ENCODE measurements at regions not wholly inside any gene's neighbourhood (a gene's known extent, or its start where the extent isn't known, plus 50 kb on each side); places are given as distances from the start of the nearest gene placed in this dataset.
A peak's percentile ranks its signal among the peaks of the same experiment; 100 is the strongest.
"Not testable (repeated sequence)": the region's sequence is repeated elsewhere in the genome, so short reads cannot be mapped to it uniquely, and the experiment has no call there.

GRCh38 chrX:53883196-53883595, 161.1 kb downstream of the PHF8 start:
- Histone ChIP-seq H3K27me3 (ENCODE audit: control insufficient read depth, insufficient read depth, low read length) (peaks cover 3% of the 10 kb centered on the region), H3K4me3 (ENCODE audit: low read length) (no peak overlapping the region), H3K4me1 (ENCODE audit: control insufficient read depth, insufficient read depth, low read length) (no peaks in the 10 kb centered on the region), H3K36me3 (ENCODE audit: control insufficient read depth, insufficient read depth, low read length) (no peaks in the 10 kb centered on the region), H3K27ac (ENCODE audit: low read length) (no peak overlapping the region), H3K9me3 (replicated peaks; ENCODE audit: control insufficient read depth, low read depth, low read length) (no peaks in the 10 kb centered on the region)
- DNase-seq: no peak
- whole genome bisulfite sequencing (ENCODE audit: insufficient coverage): no CpG with 5 or more reads among the region's 3 CpGs

GRCh38 chrX:53882331-53882730, 161.9 kb downstream of the PHF8 start:
- Histone ChIP-seq H3K9me3 (replicated peaks; ENCODE audit: control insufficient read depth, low read depth, low read length) (no peaks in the 10 kb centered on the region), H3K36me3 (ENCODE audit: control insufficient read depth, insufficient read depth, low read length) (no peaks in the 10 kb centered on the region), H3K4me3 (ENCODE audit: low read length) (no peak overlapping the region), H3K4me1 (ENCODE audit: control insufficient read depth, insufficient read depth, low read length) (no peaks in the 10 kb centered on the region), H3K27ac (ENCODE audit: low read length) (no peak overlapping the region), H3K27me3 (ENCODE audit: control insufficient read depth, insufficient read depth, low read length) (peaks cover 3% of the 10 kb centered on the region)
- WGBS (ENCODE audit: insufficient coverage): 59% methylated on average over 5 of the region's 6 CpGs
- no peak for DNase-seq

DNA sequence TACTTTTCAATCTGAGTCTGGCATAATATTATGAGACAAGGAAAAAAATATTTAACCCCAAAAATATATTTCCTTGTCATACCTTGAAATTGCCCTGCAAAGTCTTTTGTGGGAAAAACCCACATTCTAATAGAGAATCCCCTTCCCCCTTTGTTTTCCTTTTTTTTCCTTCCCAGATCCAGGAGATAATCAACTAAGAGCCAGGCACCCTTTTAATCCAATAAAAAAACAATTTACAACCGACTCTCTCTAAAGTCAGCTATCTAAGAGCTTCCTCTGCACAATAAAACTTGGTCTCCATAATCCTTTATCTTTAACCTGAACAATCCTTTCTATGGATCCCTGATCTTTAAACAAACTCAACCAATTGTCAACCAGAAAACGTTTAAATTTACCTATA, 163.5 kb downstream of the PHF8 start:
- not testable (repeated sequence) for H3K36me3 ChIP-seq (ENCODE audit: control insufficient read depth, insufficient read depth, low read length); H3K27me3 ChIP-seq (ENCODE audit: control insufficient read depth, insufficient read depth, low read length); H3K4me3 ChIP-seq (ENCODE audit: low read length); H3K4me1 ChIP-seq (ENCODE audit: control insufficient read depth, insufficient read depth, low read length); H3K27ac ChIP-seq (ENCODE audit: low read length); DNase-seq; H3K9me3 ChIP-seq (replicated peaks; ENCODE audit: control insufficient read depth, low read depth, low read length)
- WGBS (ENCODE audit: insufficient coverage): 40% methylated on average over 1 of the region's 2 CpGs

DNA sequence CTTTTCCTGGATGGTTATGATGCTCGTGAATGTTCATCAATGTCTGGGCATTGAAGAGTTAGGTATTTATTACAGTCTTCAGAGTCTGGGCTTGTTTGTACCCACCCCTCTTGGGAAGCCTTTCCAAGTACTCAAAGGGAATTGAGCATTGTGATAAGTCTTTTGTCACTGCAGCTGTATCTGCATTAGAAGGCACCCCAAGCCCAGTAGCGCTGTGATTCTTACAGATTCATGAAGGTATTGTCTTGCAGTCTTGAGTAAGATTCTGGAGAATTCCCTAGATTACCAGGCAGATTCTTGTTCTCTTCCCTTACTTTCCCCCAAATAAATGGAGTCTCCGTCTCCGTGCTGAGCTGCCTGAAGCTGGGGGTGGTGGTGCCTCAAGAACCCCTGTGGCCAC, 173.4 kb upstream of the HUWE1 start:
- Histone ChIP-seq H3K36me3 (ENCODE audit: control insufficient read depth, insufficient read depth, low read length) (no peaks in the 10 kb centered on the region), H3K4me3 (ENCODE audit: low read length) (no peak overlapping the region), H3K4me1 (ENCODE audit: control insufficient read depth, insufficient read depth, low read length) (no peaks in the 10 kb centered on the region), H3K9me3 (replicated peaks; ENCODE audit: control insufficient read depth, low read depth, low read length) (no peaks in the 10 kb centered on the region), H3K27me3 (ENCODE audit: control insufficient read depth, insufficient read depth, low read length) (peaks cover 4% of the 10 kb centered on the region), H3K27ac (ENCODE audit: low read length) (no peak overlapping the region)
- DNase-seq: no peak
- no CpG with 5 or more reads among the region's 4 CpGs for WGBS (ENCODE audit: insufficient coverage)

DNA sequence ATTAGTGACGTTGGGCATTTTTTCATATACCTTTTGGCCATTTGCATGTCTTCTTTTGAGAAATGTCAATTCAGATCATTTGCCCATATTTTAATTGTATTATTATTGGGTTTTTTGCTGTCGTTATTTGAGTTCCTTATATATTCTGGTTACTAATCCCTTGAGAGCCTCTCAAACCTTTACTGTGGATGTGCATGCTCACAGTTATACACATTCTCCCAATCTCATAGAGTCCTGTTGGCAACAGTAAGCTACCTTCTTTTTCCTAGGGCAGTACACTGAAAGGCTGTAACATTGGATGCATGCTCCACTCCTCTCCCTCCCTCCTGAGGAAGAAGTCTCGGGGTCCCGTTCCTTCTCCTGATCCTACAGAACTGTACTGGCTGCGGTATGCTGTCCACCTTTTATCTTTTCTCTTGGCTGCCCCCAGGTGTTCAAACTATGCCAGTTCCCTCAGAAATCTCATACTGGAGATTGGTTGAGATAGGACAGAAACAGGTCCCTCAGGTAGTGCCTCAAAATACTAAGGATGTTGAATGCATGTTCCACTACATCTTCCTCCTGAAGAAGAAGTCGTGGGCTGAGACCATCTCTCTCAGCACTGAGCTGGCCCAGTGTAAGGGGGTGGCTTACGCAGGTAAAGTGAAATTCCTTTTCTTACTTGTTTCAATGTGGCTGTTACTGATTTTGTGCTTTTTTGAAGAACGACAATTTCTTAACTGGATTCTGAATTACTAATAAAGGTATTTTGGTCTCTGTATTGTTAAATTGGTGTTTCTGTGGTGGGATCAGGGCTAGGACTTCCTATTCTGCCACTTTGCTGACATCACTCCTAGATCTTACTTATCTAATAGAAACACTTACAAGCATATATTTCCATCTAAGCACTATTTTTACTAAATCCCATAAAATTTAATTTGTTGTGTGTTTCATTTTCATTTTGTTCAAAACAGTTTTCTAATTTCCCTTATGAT, 145.4 kb upstream of the HUWE1 start:
- Histone ChIP-seq H3K36me3 (ENCODE audit: control insufficient read depth, insufficient read depth, low read length) (no peaks in the 10 kb centered on the region), H3K27me3 (ENCODE audit: control insufficient read depth, insufficient read depth, low read length) (no peaks in the 10 kb centered on the region), H3K27ac (ENCODE audit: low read length) (no peak overlapping the region), H3K9me3 (replicated peaks; ENCODE audit: control insufficient read depth, low read depth, low read length) (no peaks in the 10 kb centered on the region), H3K4me3 (ENCODE audit: low read length) (no peak overlapping the region), H3K4me1 (ENCODE audit: control insufficient read depth, insufficient read depth, low read length) (no peaks in the 10 kb centered on the region)
- peak; percentile 5 for DNase-seq
- WGBS (ENCODE audit: insufficient coverage): 20% methylated on average over 1 of the region's 8 CpGs

- peaks cover 10% of the 10 kb centered on the region for H3K27me3 ChIP-seq (ENCODE audit: control insufficient read depth, insufficient read depth, low read length)
- H3K27ac ChIP-seq (ENCODE audit: low read length): no peak overlapping the region
- no peaks in the 10 kb centered on the region for H3K9me3 ChIP-seq (replicated peaks; ENCODE audit: control insufficient read depth, low read depth, low read length)
- no peak overlapping the region for H3K4me3 ChIP-seq (ENCODE audit: low read length)
- WGBS (ENCODE audit: insufficient coverage): 53% methylated on average over 2 of the region's 2 CpGs
- DNase-seq: no peak
- H3K4me1 ChIP-seq (ENCODE audit: control insufficient read depth, insufficient read depth, low read length): no peaks in the 10 kb centered on the region
- no peaks in the 10 kb centered on the region for H3K36me3 ChIP-seq (ENCODE audit: control insufficient read depth, insufficient read depth, low read length)
Measured at GRCh38 chrX:53824686-53825085, 138.2 kb upstream of the HUWE1 start.

- not testable (repeated sequence) for DNase-seq; H3K4me3 ChIP-seq (ENCODE audit: low read length); H3K36me3 ChIP-seq (ENCODE audit: control insufficient read depth, insufficient read depth, low read length); H3K27ac ChIP-seq (ENCODE audit: low read length); H3K9me3 ChIP-seq (replicated peaks; ENCODE audit: control insufficient read depth, low read depth, low read length); H3K4me1 ChIP-seq (ENCODE audit: control insufficient read depth, insufficient read depth, low read length); H3K27me3 ChIP-seq (ENCODE audit: control insufficient read depth, insufficient read depth, low read length)
- no CpG with 5 or more reads among the region's 1 CpG for WGBS (ENCODE audit: insufficient coverage)
Measured at GRCh38 chrX:53818115-53818514, 131.6 kb upstream of the HUWE1 start.

DNA sequence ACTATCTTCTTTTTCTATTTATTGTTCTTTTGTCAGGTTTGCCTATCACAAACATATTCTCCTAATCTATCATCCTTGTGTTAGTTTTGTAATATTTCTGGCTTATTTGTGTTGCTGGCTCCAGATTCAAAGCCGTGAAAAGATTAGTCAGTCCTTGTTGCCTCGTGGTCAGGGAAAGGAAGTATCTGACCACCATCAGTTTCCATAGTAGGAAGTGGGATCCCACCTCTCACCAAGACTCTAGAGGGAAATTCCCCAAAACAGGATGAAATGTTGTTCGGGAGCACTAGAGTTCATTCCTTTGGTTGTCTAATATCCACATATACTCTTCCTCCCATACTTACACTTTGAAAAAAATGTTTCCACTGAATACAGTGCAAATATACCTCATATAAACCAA, 131.0 kb upstream of the HUWE1 start:
- no peak overlapping the region for H3K27ac ChIP-seq (ENCODE audit: low read length)
- WGBS (ENCODE audit: insufficient coverage): no CpG with 5 or more reads among the region's 3 CpGs
- no peaks in the 10 kb centered on the region for H3K4me1 ChIP-seq (ENCODE audit: control insufficient read depth, insufficient read depth, low read length)
- no peaks in the 10 kb centered on the region for H3K9me3 ChIP-seq (replicated peaks; ENCODE audit: control insufficient read depth, low read depth, low read length)
- no peak for DNase-seq
- H3K36me3 ChIP-seq (ENCODE audit: control insufficient read depth, insufficient read depth, low read length): no peaks in the 10 kb centered on the region
- no peak overlapping the region for H3K4me3 ChIP-seq (ENCODE audit: low read length)
- peaks cover 8% of the 10 kb centered on the region for H3K27me3 ChIP-seq (ENCODE audit: control insufficient read depth, insufficient read depth, low read length)

- DNase-seq: no peak
- no peaks in the 10 kb centered on the region for H3K9me3 ChIP-seq (replicated peaks; ENCODE audit: control insufficient read depth, low read depth, low read length)
- no peak overlapping the region for H3K27ac ChIP-seq (ENCODE audit: low read length)
- H3K4me3 ChIP-seq (ENCODE audit: low read length): no peak overlapping the region
- no peaks in the 10 kb centered on the region for H3K36me3 ChIP-seq (ENCODE audit: control insufficient read depth, insufficient read depth, low read length)
- no peaks in the 10 kb centered on the region for H3K4me1 ChIP-seq (ENCODE audit: control insufficient read depth, insufficient read depth, low read length)
- WGBS (ENCODE audit: insufficient coverage): 88% methylated on average over 12 of the region's 15 CpGs
- no peaks in the 10 kb centered on the region for H3K27me3 ChIP-seq (ENCODE audit: control insufficient read depth, insufficient read depth, low read length)
Measured at GRCh38 chrX:53813670-53814440, 127.3 kb upstream of the HUWE1 start.

DNA sequence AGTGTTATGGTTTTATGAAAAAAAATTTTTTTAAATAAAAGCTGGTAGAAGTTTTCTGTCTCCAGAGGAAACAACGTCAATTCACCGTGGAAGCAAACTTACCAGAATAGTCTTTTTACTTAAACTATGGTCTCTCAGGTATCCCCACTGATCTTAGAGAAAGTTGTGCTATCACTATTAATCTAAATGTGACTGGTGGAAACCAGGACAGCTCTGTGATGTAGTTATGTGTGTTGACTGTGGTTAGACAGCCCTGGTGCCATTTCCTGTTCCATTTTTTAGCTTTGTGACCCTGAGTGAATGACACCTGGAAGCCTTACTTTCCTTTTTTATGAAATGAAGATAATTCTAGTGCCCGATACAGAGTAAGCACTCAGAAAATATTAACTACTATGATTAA, 111.8 kb upstream of the HUWE1 start:
- WGBS (ENCODE audit: insufficient coverage): no CpG with 5 or more reads among the region's 3 CpGs
- H3K4me3 ChIP-seq (ENCODE audit: low read length): no peak overlapping the region
- no peaks in the 10 kb centered on the region for H3K27me3 ChIP-seq (ENCODE audit: control insufficient read depth, insufficient read depth, low read length)
- H3K36me3 ChIP-seq (ENCODE audit: control insufficient read depth, insufficient read depth, low read length): no peaks in the 10 kb centered on the region
- no peak for DNase-seq
- no peak overlapping the region for H3K27ac ChIP-seq (ENCODE audit: low read length)
- no peaks in the 10 kb centered on the region for H3K4me1 ChIP-seq (ENCODE audit: control insufficient read depth, insufficient read depth, low read length)
- no peaks in the 10 kb centered on the region for H3K9me3 ChIP-seq (replicated peaks; ENCODE audit: control insufficient read depth, low read depth, low read length)

Data from muscle of leg (tissue), 3 donors.